NT2/D1 (cell line): ENCODE measurements at regions not wholly inside any gene's neighbourhood (a gene's known extent, or its start where the extent isn't known, plus 50 kb on each side); places are given as distances from the start of the nearest gene placed in this dataset.

Experiments
- YY1 ChIP-seq: IDR thresholded peaks from 2 replicates; pipeline ENCODE4 v1.6.1; 2011; ENCODE audit not compliant: insufficient read length, insufficient read depth
- ZNF274 ChIP-seq: IDR thresholded peaks from 2 replicates; pipeline ENCODE4 v1.6.1; 2011; ENCODE audit warnings: mild to moderate bottlenecking, low read depth, low read length

- TF ChIP-seq ZNF274 = no peak
- TF ChIP-seq YY1 = no peak
Measured at GRCh38 chr1:4928186-4928585, 273.8 kb downstream of the AJAP1 start.
